Spleen (tissue), 11 donors: ENCODE measurements at regions not wholly inside any gene's neighbourhood (a gene's known extent, or its start where the extent isn't known, plus 50 kb on each side); places are given as distances from the start of the nearest gene placed in this dataset.

Source experiments
- DNase-seq: peaks from one replicate; pipeline ENCODE4 v3.0.0-alpha.2; 2020
- H3K27ac ChIP-seq, 8 donors: fragments of 200-600 bp; sonication (generic) in 7 of 8; 1 replicate in 4 of 8; 2 replicates in 4 of 8; pipeline versions ENCODE4 v1.5.0 to v1.8.0; 2016 to 2021; ENCODE audit warnings: inconsistent platforms in 4 of 8, mild to moderate bottlenecking in 4 of 8, moderate library complexity in 1 of 8
- H3K27me3 ChIP-seq, 7 donors: fragments of 200-600 bp; sonication (generic) in 6 of 7; replicated peaks in 1 of 7; 1 replicate in 4 of 7; 2 replicates in 3 of 7; pipeline versions ENCODE4 v1.5.0 to v1.8.0; 2016 to 2021; ENCODE audit warnings: inconsistent platforms in 3 of 7, mild to moderate bottlenecking in 1 of 7
- H3K36me3 ChIP-seq, 6 donors: fragments of 200-600 bp; sonication (generic) in 5 of 6; 1 replicate in 4 of 6; 2 replicates in 2 of 6; pipeline versions ENCODE4 v1.5.0 to v1.8.0; 2016 to 2021; ENCODE audit warnings: inconsistent platforms in 2 of 6
- H3K4me1 ChIP-seq, 6 donors: fragments of 200-600 bp; sonication (generic) in 5 of 6; 1 replicate in 3 of 6; 2 replicates in 3 of 6; pipeline versions ENCODE4 v1.5.0 to v1.8.0; 2016 to 2021; ENCODE audit warnings: inconsistent platforms in 3 of 6
- H3K4me3 ChIP-seq, 8 donors: fragments of 200-600 bp; sonication (generic) in 7 of 8; 1 replicate in 4 of 8; 2 replicates in 4 of 8; pipeline versions ENCODE4 v1.5.0 to v1.8.0; 2016 to 2021; ENCODE audit warnings: inconsistent platforms in 4 of 8, mild to moderate bottlenecking in 4 of 8, moderate library complexity in 2 of 8
- H3K9me3 ChIP-seq, 8 donors: fragments of 200-600 bp; sonication (generic) in 7 of 8; 1 replicate in 4 of 8; 2 replicates in 4 of 8; pipeline versions ENCODE4 v1.5.0 to v1.8.0; 2016 to 2021; ENCODE audit warnings: inconsistent platforms in 4 of 8
- POLR2A ChIP-seq, 3 donors: fragments of 450-650 bp; IDR thresholded peaks; one replicate each; pipeline ENCODE4 v1.5.1; 2017; ENCODE audit warnings: antibody characterized with exemption in 3 of 3, mild to moderate bottlenecking in 1 of 3
- POLR2AphosphoS5 ChIP-seq, 3 donors: sonication (generic); formaldehyde crosslinking; IDR thresholded peaks; one replicate each; pipeline ENCODE4 v1.5.1; 2017; ENCODE audit warnings: antibody characterized with exemption in 3 of 3
- WGBS, 5 donors: extraction: QIAGEN DNeasy Blood & Tissue Kit in 3 of 5; methylation state at CpG; one replicate each; pipeline versions ENCODE4 v1.1.5 to v1.1.7; 2013 to 2018; 5-methylcytosine and 5-hydroxymethylcytosine counted together
- intact Hi-C: fragments of 100-400 bp; cut with DNase I; formaldehyde crosslinking; loops from one replicate; pipeline ENCODE4 v1.15.0; 2023; ENCODE audit warnings: low total_unique reads
- TF ChIP-seq, protein P1 (sequence below), 11 experiments: fragments of 200-600 bp in 7 of 11; fragments of 450-650 bp in 4 of 11; sonication (generic) in 4 of 11; IDR thresholded peaks in 8 of 11; conservative IDR thresholded peaks in 3 of 11; 1 replicate in 7 of 11; 2 replicates in 4 of 11; pipeline versions ENCODE4 v1.4.0 to v1.8.0; 2016 to 2021; ENCODE audit warnings: antibody characterized with exemption in 11 of 11, inconsistent platforms in 4 of 11, mild to moderate bottlenecking in 1 of 11
- donor health status: healthy with polysubstance abuse.
- donor health status: DM: no; HTN: no; CAD: no; lungs with moderate emphysema.
- donor health status: DM: no; HTN: no; CAD: no.
- donor health status: Bipolar disorder and iron deficiency.
- donor health status: healthy.
- donor health status: DM: no; HTN: no; CAD: no.
- donor health status: DM: yes; HTN: yes; CAD: no.

DNA sequence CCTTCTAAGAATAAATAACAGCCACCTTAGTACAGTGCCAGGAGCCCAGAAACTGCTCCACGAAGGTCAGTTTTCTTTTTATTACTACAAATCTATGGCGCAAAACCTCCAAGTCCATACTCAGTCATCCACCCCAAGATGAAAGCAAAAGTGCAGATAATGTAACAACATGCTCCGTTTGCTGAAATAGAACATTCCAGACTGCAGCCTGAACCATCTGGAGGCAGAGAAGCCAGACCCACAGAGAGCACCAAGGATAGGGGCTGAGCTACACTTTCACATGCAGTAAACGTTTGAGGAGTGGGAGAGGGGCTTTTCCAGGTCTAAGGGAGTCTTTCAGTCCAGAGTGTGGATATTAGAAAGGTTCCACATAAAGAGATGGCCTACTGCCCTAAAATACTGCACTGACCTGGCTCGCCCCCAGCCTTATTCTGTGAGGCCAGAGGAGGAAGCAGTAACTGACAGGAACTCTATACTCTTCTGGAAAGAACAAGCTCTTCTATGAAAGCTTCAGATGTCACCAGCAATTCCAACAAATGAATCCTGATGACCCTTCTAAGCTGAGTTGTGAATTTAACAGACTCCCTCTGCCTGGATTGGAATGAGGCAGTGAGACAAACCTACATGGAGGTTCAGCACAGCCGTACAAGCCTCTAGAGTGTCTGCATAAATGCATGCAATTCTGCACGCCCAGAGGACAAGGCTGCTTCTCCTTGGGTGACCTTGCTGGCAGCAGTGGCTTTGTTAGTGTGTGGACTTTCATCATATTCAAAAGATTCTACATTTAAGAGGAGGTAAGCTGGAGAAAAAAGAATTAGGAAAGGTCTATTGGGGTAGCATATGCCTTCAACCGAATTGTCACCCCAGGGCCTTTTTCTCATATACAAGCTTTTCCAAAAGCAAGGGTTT lies 153.9 kb upstream of the EGLN3 start:
- Histone ChIP-seq H3K27me3 (no peaks in the 10 kb centered on the region), H3K4me3 (no peak overlapping the region), H3K36me3 (no peaks in the 10 kb centered on the region), H3K27ac (no peak overlapping the region), H3K4me1 (no peaks in the 10 kb centered on the region), H3K9me3 (no peaks in the 10 kb centered on the region)
- WGBS, 5 donors, result 72 to 87% (median 77%) methylated on average over 8 of the region's 8 CpGs
- TF ChIP-seq POLR2AphosphoS5 (IDR thresholded peaks at IDR 0.05), result no peak
- TF ChIP-seq POLR2A (IDR thresholded peaks at IDR 0.05), result no peak
- TF ChIP-seq, protein P1, sequence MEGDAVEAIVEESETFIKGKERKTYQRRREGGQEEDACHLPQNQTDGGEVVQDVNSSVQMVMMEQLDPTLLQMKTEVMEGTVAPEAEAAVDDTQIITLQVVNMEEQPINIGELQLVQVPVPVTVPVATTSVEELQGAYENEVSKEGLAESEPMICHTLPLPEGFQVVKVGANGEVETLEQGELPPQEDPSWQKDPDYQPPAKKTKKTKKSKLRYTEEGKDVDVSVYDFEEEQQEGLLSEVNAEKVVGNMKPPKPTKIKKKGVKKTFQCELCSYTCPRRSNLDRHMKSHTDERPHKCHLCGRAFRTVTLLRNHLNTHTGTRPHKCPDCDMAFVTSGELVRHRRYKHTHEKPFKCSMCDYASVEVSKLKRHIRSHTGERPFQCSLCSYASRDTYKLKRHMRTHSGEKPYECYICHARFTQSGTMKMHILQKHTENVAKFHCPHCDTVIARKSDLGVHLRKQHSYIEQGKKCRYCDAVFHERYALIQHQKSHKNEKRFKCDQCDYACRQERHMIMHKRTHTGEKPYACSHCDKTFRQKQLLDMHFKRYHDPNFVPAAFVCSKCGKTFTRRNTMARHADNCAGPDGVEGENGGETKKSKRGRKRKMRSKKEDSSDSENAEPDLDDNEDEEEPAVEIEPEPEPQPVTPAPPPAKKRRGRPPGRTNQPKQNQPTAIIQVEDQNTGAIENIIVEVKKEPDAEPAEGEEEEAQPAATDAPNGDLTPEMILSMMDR (IDR thresholded peaks at IDR 0.05 in 8 of 11, conservative IDR thresholded peaks at IDR 0.05 in 3 of 11), result no peak
- DNase-seq, result no peak
- intact Hi-C loops, result loop anchor here (5.0 kb wide), 1 partner anchor 128 kb away; no protein-coding TSS in a partner anchor

DNA sequence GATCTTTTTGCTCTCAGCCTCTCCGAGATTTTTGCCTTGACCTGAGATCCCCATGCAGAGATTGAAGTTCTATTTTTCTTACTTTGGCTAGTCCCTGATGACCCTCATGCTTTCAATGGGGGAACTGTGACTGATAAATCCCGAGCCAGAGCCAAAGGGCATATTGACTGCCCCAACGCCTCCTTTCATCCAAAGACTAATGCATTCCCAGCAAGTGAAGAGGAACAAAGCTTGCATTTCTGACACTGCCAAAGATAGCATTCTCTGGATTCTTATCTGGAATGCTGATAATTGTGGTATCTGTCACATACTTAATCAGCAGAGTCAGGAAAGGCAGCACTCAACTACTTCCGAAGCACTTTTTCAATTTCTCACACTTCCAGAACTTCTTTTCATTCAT lies 152.3 kb upstream of the EGLN3 start:
- H3K4me3 ChIP-seq, result no peak overlapping the region
- H3K27ac ChIP-seq, result no peak overlapping the region
- H3K27me3 ChIP-seq, result no peaks in the 10 kb centered on the region
- H3K4me1 ChIP-seq, result no peaks in the 10 kb centered on the region
- WGBS, 5 donors, result 63 to 76% (median 68%) methylated on average over 4 of the region's 4 CpGs
- H3K36me3 ChIP-seq, result no peaks in the 10 kb centered on the region
- H3K9me3 ChIP-seq, result no peaks in the 10 kb centered on the region
- TF ChIP-seq, protein P1 (IDR thresholded peaks at IDR 0.05 in 8 of 11, conservative IDR thresholded peaks at IDR 0.05 in 3 of 11), result no peak
- no peak for TF ChIP-seq POLR2A (IDR thresholded peaks at IDR 0.05)
- no peak for TF ChIP-seq POLR2AphosphoS5 (IDR thresholded peaks at IDR 0.05)
- intact Hi-C loops, result no loop called here
- DNase-seq, result no peak

DNA sequence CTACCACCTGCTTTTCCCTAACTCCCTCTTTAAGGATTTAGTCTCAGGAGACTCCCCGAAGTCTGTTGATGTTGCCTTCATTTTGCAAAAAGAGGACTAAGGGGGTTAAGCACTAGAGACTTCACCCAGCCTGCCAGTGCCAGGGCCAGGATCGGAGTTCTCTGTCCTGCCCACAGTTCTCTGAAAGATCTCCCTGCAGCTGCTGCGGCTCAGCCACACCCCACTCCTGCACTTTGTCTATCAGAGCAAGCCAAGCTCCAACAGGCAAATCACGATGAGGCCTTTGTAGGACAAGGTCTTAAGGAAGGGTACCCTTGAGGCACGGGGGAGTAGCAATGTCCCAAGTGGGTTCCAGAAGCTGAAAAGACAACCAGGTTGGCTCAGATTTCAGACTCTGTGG lies 148.8 kb upstream of the EGLN3 start:
- Histone ChIP-seq H3K4me1 (no peaks in the 10 kb centered on the region), H3K4me3 (no peak overlapping the region), H3K27ac (no peak overlapping the region), H3K27me3 (no peaks in the 10 kb centered on the region), H3K9me3 (no peaks in the 10 kb centered on the region), H3K36me3 (no peaks in the 10 kb centered on the region)
- intact Hi-C loops, result loop anchor here (2.0 kb wide), 1 partner anchor 261 kb away; no protein-coding TSS in a partner anchor
- DNase-seq, result no peak
- no peak for TF ChIP-seq POLR2AphosphoS5 (IDR thresholded peaks at IDR 0.05)
- TF ChIP-seq POLR2A (IDR thresholded peaks at IDR 0.05), result no peak
- TF ChIP-seq, protein P1 (IDR thresholded peaks at IDR 0.05 in 8 of 11, conservative IDR thresholded peaks at IDR 0.05 in 3 of 11), result no peak
- 70 to 98% (median 79%) methylated on average over 2 to 5 of the region's 5 CpGs for WGBS, 5 donors

DNA sequence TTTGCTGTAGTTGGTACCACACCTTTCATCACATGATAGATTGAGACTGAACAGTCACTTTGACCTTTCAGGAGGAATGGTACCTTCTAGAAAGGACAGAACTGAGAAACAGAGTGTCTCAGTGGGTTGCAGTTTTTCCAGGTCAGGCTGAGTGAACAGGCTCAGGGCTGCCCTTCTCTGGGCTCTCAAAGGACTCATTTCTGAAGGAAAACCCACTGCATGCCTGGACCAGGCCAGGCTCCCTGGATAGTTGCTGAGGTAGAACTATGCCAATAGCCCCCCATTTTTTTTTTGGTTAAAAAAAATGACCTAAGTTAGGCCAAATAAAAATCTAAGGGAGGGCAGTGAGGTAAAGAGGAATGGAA lies 148.1 kb upstream of the EGLN3 start:
- H3K9me3 ChIP-seq, result no peaks in the 10 kb centered on the region
- TF ChIP-seq POLR2A (IDR thresholded peaks at IDR 0.05) (no peak), POLR2AphosphoS5 (IDR thresholded peaks at IDR 0.05) (no peak)
- TF ChIP-seq, protein P1 (IDR thresholded peaks at IDR 0.05 in 8 of 11, conservative IDR thresholded peaks at IDR 0.05 in 3 of 11), result no peak
- H3K4me1 ChIP-seq, result no peaks in the 10 kb centered on the region
- no peak overlapping the region for H3K27ac ChIP-seq
- no peaks in the 10 kb centered on the region for H3K36me3 ChIP-seq
- no peaks in the 10 kb centered on the region for H3K27me3 ChIP-seq
- intact Hi-C loops, result loop anchor here (2.0 kb wide), 1 partner anchor 260 kb away; no protein-coding TSS in a partner anchor
- no peak overlapping the region for H3K4me3 ChIP-seq
- no peak for DNase-seq
